Activated CD8-positive, alpha-beta memory T cell treated with anti-CD3 and anti-CD28 coated beads for 24 hours (primary cell): ENCODE measurements at regions not wholly inside any gene's neighbourhood (a gene's known extent, or its start where the extent isn't known, plus 50 kb on each side); places are given as distances from the start of the nearest gene placed in this dataset.
"Not testable (repeated sequence)": the region's sequence is repeated elsewhere in the genome, so short reads cannot be mapped to it uniquely, and the experiment has no call there.

ENCODE experiments used
- DNase-seq: peaks from one replicate; pipeline ENCODE4 v3.0.0-alpha.2; 2020

GRCh38 chr6:19159561-19159960 lies 677.6 kb upstream of the ID4 start:
- DNase-seq = no peak

DNA sequence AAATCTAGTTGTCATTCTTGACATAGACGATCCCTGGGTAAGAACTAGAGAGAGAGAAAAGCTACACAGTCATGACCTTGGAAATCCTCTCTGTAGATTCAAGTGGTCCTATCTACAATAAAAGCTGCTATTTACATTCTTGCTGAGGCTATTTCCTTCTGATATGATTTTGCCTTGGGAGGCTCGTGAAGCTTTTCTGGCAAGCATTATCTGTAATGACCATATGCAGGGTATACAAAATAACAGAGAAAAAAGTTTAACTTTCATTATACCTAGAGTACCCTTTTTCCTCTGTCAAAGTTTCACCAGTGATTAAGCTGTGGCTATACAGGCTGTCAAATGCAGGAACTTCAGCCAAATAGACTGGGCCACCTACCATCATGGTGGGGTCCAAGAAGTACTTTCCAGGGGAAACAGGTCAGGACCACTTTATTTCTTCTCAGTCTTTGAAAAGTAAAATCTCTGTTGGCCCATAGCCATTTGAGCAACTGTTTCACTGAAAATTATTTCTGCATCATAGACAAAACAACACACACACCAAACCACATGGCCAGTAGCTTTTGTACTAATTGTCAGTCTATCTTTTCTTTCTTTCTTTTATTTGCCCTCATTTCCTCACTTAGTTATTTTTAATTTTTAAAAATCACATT lies 677.0 kb upstream of the ID4 start:
- DNase-seq = no peak

GRCh38 chr6:19167251-19167650 lies 669.9 kb upstream of the ID4 start:
- no peak for DNase-seq

GRCh38 chr6:19169366-19169765 lies 667.8 kb upstream of the ID4 start:
- no peak for DNase-seq

- DNase-seq = no peak
These were observed 662.1 kb upstream of the ID4 start for GRCh38 chr6:19175023-19175422.

DNA sequence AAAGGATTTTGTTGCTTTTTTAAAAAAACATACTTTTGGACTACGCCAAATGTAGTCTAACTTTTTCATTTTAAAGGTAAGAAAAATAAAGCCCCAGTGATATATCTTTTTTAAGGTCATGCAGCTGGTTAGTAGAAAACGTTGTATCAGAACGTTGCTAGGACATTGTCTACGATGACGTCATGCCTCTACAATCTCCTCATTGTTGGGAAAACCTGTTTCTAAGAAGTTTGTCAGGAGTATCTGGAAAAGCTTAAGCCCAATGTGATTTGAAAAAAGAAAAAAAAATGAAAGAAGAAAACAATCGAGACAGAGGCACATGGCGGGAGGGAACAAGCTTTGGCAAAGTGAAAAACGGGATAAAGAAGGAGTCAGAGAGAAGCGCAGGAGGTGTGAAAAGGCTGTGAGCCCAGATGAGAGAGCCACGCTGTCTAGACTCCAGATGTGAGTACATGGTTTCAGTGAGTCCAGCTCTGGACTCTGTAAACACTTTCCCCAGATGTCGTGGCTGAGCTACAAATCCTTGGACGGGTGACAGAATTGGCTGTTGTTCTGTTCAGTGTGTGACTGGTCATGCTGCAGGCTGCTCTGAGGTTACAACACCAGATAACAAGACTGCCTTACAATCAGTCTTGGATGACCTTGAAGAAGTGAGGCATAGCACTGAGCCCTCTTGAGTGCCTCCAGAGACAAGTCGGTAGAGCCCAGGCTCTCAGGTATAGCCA lies 656.7 kb upstream of the ID4 start:
- DNase-seq = no peak

- no peak for DNase-seq
These were observed 656.0 kb upstream of the ID4 start for GRCh38 chr6:19181211-19181610.

GRCh38 chr6:19193624-19194023 lies 643.5 kb upstream of the ID4 start:
- DNase-seq = no peak

DNA sequence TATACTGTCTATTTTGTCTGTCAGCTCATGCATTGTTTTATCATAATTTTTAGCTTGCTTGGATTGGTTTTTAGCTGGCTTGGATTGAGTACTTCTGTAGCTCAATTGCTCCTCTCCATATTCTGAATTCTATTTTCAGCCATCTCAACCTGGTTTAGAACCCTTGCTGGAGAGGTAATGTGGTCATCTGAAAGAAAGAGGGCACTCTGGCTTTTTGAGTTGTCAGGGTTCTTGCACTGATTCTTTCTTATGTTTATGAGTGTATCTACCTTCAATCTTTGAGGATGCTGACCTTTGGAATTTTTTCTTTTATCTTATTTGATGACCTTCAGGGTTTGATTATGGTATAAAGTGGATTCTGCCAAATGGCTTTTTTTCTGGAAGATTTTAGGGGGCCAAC lies 632.7 kb upstream of the ID4 start:
- DNase-seq = no peak

GRCh38 chr6:19205076-19205475 lies 632.1 kb upstream of the ID4 start:
- no peak for DNase-seq

DNA sequence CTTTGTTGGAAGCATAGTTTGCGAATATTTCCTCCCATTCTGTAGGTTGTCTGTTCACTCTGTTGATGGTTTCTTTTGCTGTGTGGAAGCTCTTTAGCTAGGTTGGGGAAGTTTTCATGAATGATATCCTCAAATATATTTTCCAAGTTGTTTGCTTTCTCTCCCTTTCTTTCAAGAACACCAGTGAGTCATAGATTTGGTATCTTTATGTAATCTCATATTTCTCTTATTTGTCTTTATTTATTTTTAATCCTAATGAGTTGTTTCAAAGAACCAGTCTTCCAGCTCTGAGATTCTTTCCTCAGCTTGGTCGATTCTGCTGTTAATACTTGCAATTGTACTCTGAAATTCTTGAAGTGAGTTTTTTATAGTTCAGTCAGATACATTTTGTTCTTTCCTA lies 628.0 kb upstream of the ID4 start:
- no peak for DNase-seq

GRCh38 chr6:19210849-19211590 lies 626.1 kb upstream of the ID4 start:
- no peak for DNase-seq

DNA sequence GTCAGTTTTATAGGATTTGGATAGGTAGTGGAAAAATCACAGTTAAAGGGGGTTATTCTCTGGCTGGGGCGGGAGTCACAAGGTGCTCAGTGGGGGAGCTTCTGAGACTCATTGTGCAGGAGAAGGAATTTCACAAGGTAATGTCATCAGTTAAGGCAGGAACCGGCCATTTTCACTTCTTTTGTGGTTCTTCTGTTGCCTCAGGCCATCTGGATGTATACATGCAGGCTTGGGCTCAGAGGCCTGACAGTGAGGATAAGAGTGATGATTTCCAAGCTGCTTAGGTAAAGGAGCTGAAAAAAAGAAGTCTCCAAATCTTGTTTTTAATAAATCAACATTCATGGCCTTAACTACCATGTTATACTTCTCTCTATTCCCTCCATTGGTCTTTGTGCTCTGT lies 622.9 kb upstream of the ID4 start:
- no peak for DNase-seq

DNA sequence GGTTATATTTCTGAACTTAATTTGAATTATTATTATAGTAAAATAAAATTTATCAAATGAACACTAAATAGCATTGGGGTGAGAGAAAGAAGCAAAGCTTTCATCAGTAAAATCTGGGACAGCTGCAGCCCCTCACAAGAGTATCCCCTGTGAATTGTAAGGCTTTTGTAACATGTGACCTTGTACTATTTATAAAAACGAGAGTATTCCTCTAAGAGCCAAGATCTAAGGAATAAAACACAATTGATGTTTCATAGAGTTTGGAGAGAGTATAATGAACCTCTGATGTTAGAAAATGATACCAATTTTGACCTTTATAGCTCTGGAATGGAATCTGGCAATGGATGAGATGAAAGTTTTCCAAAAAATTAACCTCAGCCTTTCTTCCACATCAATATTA lies 617.2 kb upstream of the ID4 start:
- no peak for DNase-seq

DNA sequence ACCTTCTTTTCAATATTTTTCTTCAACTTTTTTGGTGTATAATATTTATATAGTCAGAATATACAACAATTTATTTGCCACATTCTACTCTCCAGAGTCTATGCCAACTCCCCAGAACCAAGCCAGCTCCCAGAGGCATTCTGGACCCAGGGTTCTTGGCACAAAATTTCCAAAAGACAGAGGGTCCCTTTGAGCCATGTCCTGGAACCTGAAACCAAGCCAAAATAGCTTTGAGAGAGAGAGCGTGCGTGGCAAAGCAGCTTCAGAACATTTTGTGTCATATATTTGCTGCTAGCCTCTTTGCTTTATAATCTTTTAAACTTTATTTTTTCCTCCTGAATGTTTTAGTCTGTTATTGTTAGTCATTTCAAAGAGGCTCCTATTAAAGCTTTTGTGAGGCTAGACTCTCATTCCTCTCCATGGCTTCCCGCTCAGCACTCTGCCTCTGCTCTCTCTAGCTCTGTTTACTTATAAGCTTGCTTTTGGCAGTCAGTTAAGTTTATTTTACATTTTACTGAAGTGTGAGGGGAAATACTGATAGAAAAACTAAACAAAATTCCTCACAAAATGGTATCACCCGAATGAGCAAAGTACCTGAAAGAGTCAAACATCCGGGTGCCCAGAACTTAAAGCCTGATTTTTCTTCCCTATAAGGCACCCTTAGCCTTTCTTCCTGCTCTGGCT lies 605.1 kb upstream of the ID4 start:
- no peak for DNase-seq

DNA sequence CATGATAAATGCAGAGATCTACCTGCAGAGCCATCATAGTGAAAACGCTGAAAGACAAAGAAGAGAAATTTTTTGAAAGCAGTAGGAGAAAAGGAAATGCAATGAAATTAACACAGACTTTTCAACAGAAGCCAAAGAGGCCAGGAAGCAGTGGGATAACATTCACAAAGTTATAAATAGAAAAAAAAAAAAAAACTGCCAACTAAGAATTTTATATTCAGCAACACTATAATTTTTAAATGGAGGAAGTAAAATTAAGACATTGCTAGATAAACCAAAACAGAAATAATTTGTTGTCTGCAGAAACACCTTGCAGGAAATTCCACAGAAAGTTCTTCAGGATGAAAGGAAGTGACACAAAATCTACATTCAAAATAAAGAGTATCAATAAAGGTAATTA lies 591.5 kb upstream of the ID4 start:
- no peak for DNase-seq

DNA sequence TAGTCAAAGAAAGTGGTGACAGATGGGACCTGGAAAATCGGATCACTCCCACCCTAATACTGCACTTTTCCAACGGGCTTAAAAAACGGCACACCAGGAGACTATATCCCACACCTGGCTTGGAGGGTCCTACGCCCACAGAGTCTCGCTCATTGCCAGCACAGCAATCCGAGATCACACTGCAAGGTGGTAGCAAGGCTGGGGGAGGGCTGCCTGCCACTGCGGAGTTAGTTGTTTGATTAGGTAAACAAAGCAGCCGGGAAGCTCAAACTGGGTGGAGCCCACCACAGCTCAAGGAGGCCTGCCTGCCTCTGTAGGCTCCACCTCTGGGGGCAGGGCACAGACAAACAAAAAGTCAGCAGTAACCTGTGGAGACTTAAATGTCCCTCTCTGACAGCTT lies 590.0 kb upstream of the ID4 start:
- not testable (repeated sequence) for DNase-seq

DNA sequence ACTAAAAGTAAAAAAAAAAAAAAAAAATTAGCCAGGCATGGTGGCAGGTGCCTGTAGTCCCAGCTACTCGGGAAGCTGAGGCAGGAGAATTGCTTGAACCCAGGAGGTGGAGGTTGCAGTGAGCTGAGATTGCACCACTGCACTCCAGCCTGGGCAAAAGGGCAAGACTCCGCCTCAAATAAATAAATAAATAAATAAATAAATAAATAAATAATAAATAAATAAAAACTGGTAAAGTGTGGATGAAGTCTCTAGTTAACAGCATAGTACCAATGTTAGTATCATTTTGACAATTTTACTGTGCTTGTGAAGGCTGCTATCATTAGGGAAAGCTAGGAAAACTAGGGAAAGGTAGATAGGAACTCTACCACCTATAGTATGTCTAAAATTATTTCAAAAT lies 581.0 kb upstream of the ID4 start:
- DNase-seq = not testable (repeated sequence)

- no peak for DNase-seq
These were observed 575.5 kb upstream of the ID4 start for GRCh38 chr6:19261642-19262041.

DNA sequence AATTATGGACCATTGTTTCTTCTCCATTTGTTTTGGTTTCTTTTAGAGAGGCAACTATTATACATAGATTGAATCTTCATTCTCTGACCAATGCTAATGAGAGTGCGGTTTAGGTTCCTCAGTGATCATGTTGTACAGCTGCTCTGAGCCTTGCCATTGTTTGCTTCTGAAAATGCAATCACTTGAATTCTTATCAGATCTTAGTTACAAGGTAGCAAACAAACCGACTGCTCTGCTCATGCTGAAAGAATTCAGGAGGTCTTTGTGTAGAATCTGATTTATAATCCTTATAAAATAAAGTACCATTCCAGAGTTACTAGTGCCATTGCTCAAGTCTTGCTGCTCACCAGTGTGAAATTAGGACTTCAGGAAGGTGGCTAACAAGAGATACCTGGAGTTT lies 569.1 kb upstream of the ID4 start:
- DNase-seq = no peak

- DNase-seq = no peak
These were observed 568.5 kb upstream of the ID4 start for GRCh38 chr6:19268718-19269117.

DNA sequence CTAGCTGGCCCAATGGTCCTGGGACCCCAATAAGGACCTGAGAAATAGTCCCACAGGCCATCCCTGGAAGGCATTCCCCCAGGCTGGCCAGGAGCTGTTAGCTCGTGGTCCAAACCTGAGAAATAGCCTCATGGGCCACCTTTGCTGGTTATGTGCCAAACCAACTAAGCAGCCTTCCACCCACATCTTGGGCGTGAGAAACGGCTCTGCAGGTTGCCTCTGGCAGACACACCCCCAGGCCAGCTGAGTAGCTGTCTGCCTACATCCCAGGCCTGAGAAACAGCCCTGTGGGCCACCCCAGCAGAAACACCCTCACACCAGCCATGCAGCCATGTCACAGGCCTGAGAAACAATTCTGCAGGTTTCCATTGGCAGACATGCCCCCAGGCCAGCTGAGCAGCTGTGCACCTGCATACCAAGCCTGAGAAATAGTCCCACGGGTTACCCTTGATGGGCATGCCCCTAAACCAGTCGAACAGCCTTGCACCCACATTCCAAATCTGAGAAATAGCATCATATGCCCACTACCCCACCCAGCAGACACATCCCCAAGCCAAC lies 567.8 kb upstream of the ID4 start:
- no peak for DNase-seq

GRCh38 chr6:19270616-19271015 lies 566.6 kb upstream of the ID4 start:
- DNase-seq = no peak
